SK-N-SH (cell line): ENCODE measurements at regions not wholly inside any gene's neighbourhood (a gene's known extent, or its start where the extent isn't known, plus 50 kb on each side); places are given as distances from the start of the nearest gene placed in this dataset.

Source experiments
- CTCF ChIA-PET: fragments of 300-600, 350-600 bp; formaldehyde crosslinking; extraction: SDS; loops from one replicate; lab custom pipeline; 2021; lab: Yijun Ruan, JAX
- POLR2A ChIA-PET: fragments of 350-600 bp; sonication (Branson Sonifier 250); formaldehyde crosslinking; extraction: SDS; loops from one replicate; lab custom pipeline; 2020; ENCODE audit warnings: antibody characterized with exemption, inconsistent platforms; lab: Yijun Ruan, JAX
- DNase-seq: peaks from one replicate; pipeline ENCODE4 v3.0.0; 2012
- H2AFZ ChIP-seq: fragments of 200-600 bp; sonication (generic); 2 replicates; pipeline ENCODE4 v1.8.1; 2016; ENCODE audit warnings: antibody characterized with exemption, mild to moderate bottlenecking, low read depth
- H3F3A ChIP-seq: fragments of 200-600 bp; sonication (generic); replicated peaks from 2 replicates; pipeline ENCODE3; 2016; ENCODE audit warnings: antibody characterized with exemption, mild to moderate bottlenecking; ENCODE audit not compliant: insufficient read depth
- H3K27ac ChIP-seq, 2 experiments: fragments of 200-500 bp in 1 of 2; fragments of 200-600 bp in 1 of 2; sonication (Bioruptor generic) in 1 of 2; sonication (generic), shearing (Covaris generic) in 1 of 2; 2 replicates each; pipeline versions ENCODE4 v1.5.1 to v1.6.1; 2014 to 2016; ENCODE audit warnings: low read depth in 2 of 2, inconsistent platforms in 1 of 2, low read length in 1 of 2, mild to moderate bottlenecking in 1 of 2, mixed read lengths in 1 of 2
- H3K27me3 ChIP-seq: fragments of 200-600 bp; sonication (generic), shearing (Covaris generic); 2 replicates; pipeline ENCODE4 v1.6.1; 2016; ENCODE audit warnings: mixed run types; ENCODE audit not compliant: insufficient read depth
- H3K36me3 ChIP-seq, 2 experiments: fragments of 200-500 bp in 1 of 2; fragments of 200-600 bp in 1 of 2; sonication (Bioruptor generic) in 1 of 2; sonication (generic) in 1 of 2; replicated peaks in 1 of 2; 2 replicates each; pipeline versions ENCODE3 to v1.5.1; 2014 to 2016; ENCODE audit warnings: low read length in 1 of 2, mild to moderate bottlenecking in 1 of 2; ENCODE audit not compliant: insufficient read depth in 2 of 2, control insufficient read depth in 1 of 2
- H3K4me1 ChIP-seq, 2 experiments: fragments of 200-500 bp in 1 of 2; fragments of 200-600 bp in 1 of 2; sonication (Bioruptor generic) in 1 of 2; sonication (generic), shearing (Covaris generic) in 1 of 2; 2 replicates each; pipeline versions ENCODE4 v1.5.1 to v1.6.1; 2014 to 2016; ENCODE audit warnings: low read depth in 1 of 2, low read length in 1 of 2, mixed run types in 1 of 2; ENCODE audit not compliant: insufficient read depth in 2 of 2, control insufficient read depth in 1 of 2
- H3K4me2 ChIP-seq: fragments of 200-600 bp; sonication (generic), shearing (Covaris generic); 2 replicates; pipeline ENCODE4 v1.6.1; 2017; ENCODE audit warnings: mixed run types
- H3K4me3 ChIP-seq, 2 experiments: fragments of 200-500 bp in 1 of 2; fragments of 200-600 bp in 1 of 2; sonication (Bioruptor generic) in 1 of 2; sonication (generic), shearing (Covaris generic) in 1 of 2; 2 replicates each; pipeline versions ENCODE4 v1.5.1 to v1.8.1; 2014 to 2016; ENCODE audit warnings: low read depth in 2 of 2, inconsistent platforms in 1 of 2, low read length in 1 of 2, mild to moderate bottlenecking in 1 of 2, mixed read lengths in 1 of 2, moderate library complexity in 1 of 2
- H3K79me2 ChIP-seq: fragments of 200-600 bp; sonication (generic); 2 replicates; pipeline ENCODE4 v1.8.1; 2017; ENCODE audit warnings: mild to moderate bottlenecking; ENCODE audit not compliant: insufficient read depth
- H3K9ac ChIP-seq: fragments of 200-600 bp; sonication (generic); 2 replicates; pipeline ENCODE4 v1.6.1; 2017; ENCODE audit warnings: mixed run types
- H3K9me2 ChIP-seq: fragments of 200-600 bp; sonication (generic); 2 replicates; pipeline ENCODE4 v1.6.1; 2017; ENCODE audit warnings: mixed run types
- H3K9me3 ChIP-seq: fragments of 200-600 bp; sonication (generic); 2 replicates; pipeline ENCODE4 v1.6.1; 2017; ENCODE audit warnings: mixed run types, mild to moderate bottlenecking, moderate library complexity
- H4K20me1 ChIP-seq: fragments of 200-600 bp; sonication (generic); 2 replicates; pipeline ENCODE4 v1.6.1; 2017; ENCODE audit warnings: mild to moderate bottlenecking, mixed run types; ENCODE audit not compliant: insufficient read depth
- CTCF ChIP-seq: fragments of 200-600 bp; sonication (generic); IDR thresholded peaks from 2 replicates; pipeline ENCODE4 v1.6.1; 2017; ENCODE audit warnings: antibody characterized with exemption, mild to moderate bottlenecking, moderate library complexity
- ELF1 ChIP-seq: IDR thresholded peaks from 2 replicates; pipeline ENCODE4 v1.4.0; 2012
- EP300 ChIP-seq, 2 experiments: IDR thresholded peaks; 2 replicates each; pipeline versions ENCODE4 v1.4.0 to v1.6.1; 2012; ENCODE audit warnings: borderline replicate concordance in 1 of 2, low read depth in 1 of 2, low read length in 1 of 2
- FOSL2 ChIP-seq: IDR thresholded peaks from 2 replicates; pipeline ENCODE4 v1.4.0; 2012; ENCODE audit warnings: low read depth, mild to moderate bottlenecking, moderate library complexity, borderline replicate concordance
- FOXJ3 ChIP-seq: sonication (generic); formaldehyde crosslinking; IDR thresholded peaks from 2 replicates; pipeline ENCODE4 v1.5.1; 2020; ENCODE audit warnings: mild to moderate bottlenecking, missing genetic modification reagents
- FOXM1 ChIP-seq: IDR thresholded peaks from 2 replicates; pipeline ENCODE4 v1.4.0; 2012; ENCODE audit warnings: low read depth, mild to moderate bottlenecking
- GABPA ChIP-seq: IDR thresholded peaks from 2 replicates; pipeline ENCODE4 v1.4.0; 2012; ENCODE audit warnings: low read depth, mild to moderate bottlenecking
- IRF3 ChIP-seq: fragments of 150-350 bp; IDR thresholded peaks from 2 replicates; pipeline ENCODE4 v1.6.1; 2016; ENCODE audit warnings: mild to moderate bottlenecking, low read depth, low read length
- MAX ChIP-seq: IDR thresholded peaks from 2 replicates; pipeline ENCODE4 v1.4.0; 2012; ENCODE audit warnings: low read depth
- NFIC ChIP-seq: IDR thresholded peaks from 2 replicates; pipeline ENCODE4 v1.4.0; 2012; ENCODE audit warnings: borderline replicate concordance
- NRF1 ChIP-seq: IDR thresholded peaks from 2 replicates; pipeline ENCODE4 v1.6.1; 2012; ENCODE audit warnings: low read depth, mild to moderate bottlenecking, low read length
- POLR2AphosphoS5 ChIP-seq: IDR thresholded peaks from 2 replicates; pipeline ENCODE4 v1.6.1; 2012; ENCODE audit warnings: low read depth, low read length
- RAD21 ChIP-seq: IDR thresholded peaks from 2 replicates; pipeline ENCODE4 v1.6.1; 2012; ENCODE audit warnings: mild to moderate bottlenecking, low read length
- RCOR1 ChIP-seq: fragments of 150-350 bp; IDR thresholded peaks from 2 replicates; pipeline ENCODE4 v1.6.1; 2017; ENCODE audit warnings: antibody characterized with exemption, low read length
- RXRA ChIP-seq: IDR thresholded peaks from 2 replicates; pipeline ENCODE4 v1.4.0; 2012; ENCODE audit warnings: low read depth, mild to moderate bottlenecking, borderline replicate concordance
- TAF1 ChIP-seq: IDR thresholded peaks from 2 replicates; pipeline ENCODE4 v1.6.1; 2012; ENCODE audit warnings: low read depth, mild to moderate bottlenecking, low read length, moderate library complexity, borderline replicate concordance
- TCF12 ChIP-seq: IDR thresholded peaks from 2 replicates; pipeline ENCODE4 v1.4.0; 2012
- TEAD4 ChIP-seq: IDR thresholded peaks from 2 replicates; pipeline ENCODE4 v1.4.0; 2012; ENCODE audit warnings: mild to moderate bottlenecking, borderline replicate concordance; ENCODE audit not compliant: insufficient read depth
- YY1 ChIP-seq: IDR thresholded peaks from 2 replicates; pipeline ENCODE4 v1.4.0; 2012; ENCODE audit warnings: low read depth, mild to moderate bottlenecking
- WGBS: methylation state at CpG from one replicate; pipeline ENCODE4 v1.1.6; 2017; ENCODE audit warnings: low lambda C conversion rate; 5-methylcytosine and 5-hydroxymethylcytosine counted together
- TF ChIP-seq, protein P1 (sequence below): fragments of 150-350 bp; IDR thresholded peaks from 2 replicates; pipeline ENCODE4 v1.6.1; 2017; ENCODE audit warnings: antibody characterized with exemption, low read length, low read depth, borderline replicate concordance
- TF ChIP-seq, protein P2 (sequence below): IDR thresholded peaks from 2 replicates; pipeline ENCODE4 v1.6.1; 2012; ENCODE audit warnings: mild to moderate bottlenecking, low read depth, low read length, moderate library complexity

DNA sequence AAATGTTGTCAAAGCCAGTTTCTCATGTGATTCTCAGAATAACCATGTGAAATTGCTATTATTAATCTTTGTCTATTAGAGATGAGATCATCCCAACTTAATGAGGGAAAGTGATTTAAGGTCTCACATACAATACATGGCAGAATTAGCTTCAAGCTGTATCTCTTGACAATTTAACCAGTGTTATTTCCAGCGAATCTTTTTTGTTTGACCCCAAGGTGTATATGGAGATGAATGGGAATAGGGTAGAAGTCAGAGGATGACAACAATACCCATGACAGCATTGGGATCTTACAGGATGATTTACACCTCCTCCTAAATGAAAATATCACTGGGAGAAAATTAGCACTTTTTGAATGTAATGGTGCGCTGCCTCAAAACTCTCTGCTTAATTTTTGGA, 290.8 kb upstream of the LUZP2 start:
- TF ChIP-seq FOXM1, result no peak
- TF ChIP-seq NFIC, result no peak
- TF ChIP-seq FOSL2, result no peak
- no peak for TF ChIP-seq ELF1
- no peak for TF ChIP-seq MAX
- no peak for TF ChIP-seq NRF1
- TF ChIP-seq EP300 (IDR thresholded peaks at IDR 0.05; ENCODE audit: borderline replicate concordance in 1 of 2, low read depth in 1 of 2, low read length in 1 of 2), result no peak
- TF ChIP-seq, protein P1, sequence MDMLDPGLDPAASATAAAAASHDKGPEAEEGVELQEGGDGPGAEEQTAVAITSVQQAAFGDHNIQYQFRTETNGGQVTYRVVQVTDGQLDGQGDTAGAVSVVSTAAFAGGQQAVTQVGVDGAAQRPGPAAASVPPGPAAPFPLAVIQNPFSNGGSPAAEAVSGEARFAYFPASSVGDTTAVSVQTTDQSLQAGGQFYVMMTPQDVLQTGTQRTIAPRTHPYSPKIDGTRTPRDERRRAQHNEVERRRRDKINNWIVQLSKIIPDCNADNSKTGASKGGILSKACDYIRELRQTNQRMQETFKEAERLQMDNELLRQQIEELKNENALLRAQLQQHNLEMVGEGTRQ, result no peak
- TF ChIP-seq TAF1, result no peak
- TF ChIP-seq IRF3, result no peak
- no peak for TF ChIP-seq YY1
- TF ChIP-seq CTCF, result no peak
- no peak for TF ChIP-seq RCOR1
- H3K4me1 ChIP-seq, result no peaks in the 10 kb centered on the region
- H3K79me2 ChIP-seq, result no peaks in the 10 kb centered on the region
- 42% methylated on average over 2 of the region's 2 CpGs for WGBS
- H3K4me2 ChIP-seq, result no peak overlapping the region
- H3K9ac ChIP-seq, result no peak overlapping the region
- no peaks in the 10 kb centered on the region for H4K20me1 ChIP-seq
- no peaks in the 10 kb centered on the region for H3K36me3 ChIP-seq
- ChIA-PET CTCF (no interaction called here), POLR2A (no interaction called here)
- no peaks in the 10 kb centered on the region for H3K9me2 ChIP-seq
- DNase-seq, result no peak
- no peaks in the 10 kb centered on the region for H3K9me3 ChIP-seq
- no peak overlapping the region for H3K4me3 ChIP-seq
- no peak overlapping the region for H3K27ac ChIP-seq
- no peaks in the 10 kb centered on the region for H3F3A ChIP-seq
- H2AFZ ChIP-seq, result no peak overlapping the region
- no peaks in the 10 kb centered on the region for H3K27me3 ChIP-seq

GRCh38 chr11:24206511-24206910, 290.3 kb upstream of the LUZP2 start:
- Histone ChIP-seq H3K4me3 (no peak overlapping the region), H3K27ac (no peak overlapping the region), H3K36me3 (no peaks in the 10 kb centered on the region), H3K27me3 (no peaks in the 10 kb centered on the region), H3K4me1 (no peaks in the 10 kb centered on the region), H3F3A (no peaks in the 10 kb centered on the region), H3K9me3 (no peaks in the 10 kb centered on the region), H2AFZ (no peak overlapping the region), H4K20me1 (no peaks in the 10 kb centered on the region), H3K4me2 (no peak overlapping the region), H3K9ac (no peak overlapping the region), H3K79me2 (no peaks in the 10 kb centered on the region), H3K9me2 (no peaks in the 10 kb centered on the region)
- DNase-seq, result no peak
- 26% methylated on average over 1 of the region's 1 CpG for WGBS
- ChIA-PET POLR2A (no interaction called here), CTCF (no interaction called here)
- no peak for TF ChIP-seq FOSL2
- no peak for TF ChIP-seq RAD21
- no peak for TF ChIP-seq FOXJ3 (CRISPR knock-in tag)
- no peak for TF ChIP-seq IRF3
- TF ChIP-seq TCF12, result no peak
- no peak for TF ChIP-seq TEAD4
- TF ChIP-seq RXRA, result no peak
- no peak for TF ChIP-seq FOXM1
- TF ChIP-seq YY1, result no peak
- no peak for TF ChIP-seq POLR2AphosphoS5
- TF ChIP-seq, protein P2, sequence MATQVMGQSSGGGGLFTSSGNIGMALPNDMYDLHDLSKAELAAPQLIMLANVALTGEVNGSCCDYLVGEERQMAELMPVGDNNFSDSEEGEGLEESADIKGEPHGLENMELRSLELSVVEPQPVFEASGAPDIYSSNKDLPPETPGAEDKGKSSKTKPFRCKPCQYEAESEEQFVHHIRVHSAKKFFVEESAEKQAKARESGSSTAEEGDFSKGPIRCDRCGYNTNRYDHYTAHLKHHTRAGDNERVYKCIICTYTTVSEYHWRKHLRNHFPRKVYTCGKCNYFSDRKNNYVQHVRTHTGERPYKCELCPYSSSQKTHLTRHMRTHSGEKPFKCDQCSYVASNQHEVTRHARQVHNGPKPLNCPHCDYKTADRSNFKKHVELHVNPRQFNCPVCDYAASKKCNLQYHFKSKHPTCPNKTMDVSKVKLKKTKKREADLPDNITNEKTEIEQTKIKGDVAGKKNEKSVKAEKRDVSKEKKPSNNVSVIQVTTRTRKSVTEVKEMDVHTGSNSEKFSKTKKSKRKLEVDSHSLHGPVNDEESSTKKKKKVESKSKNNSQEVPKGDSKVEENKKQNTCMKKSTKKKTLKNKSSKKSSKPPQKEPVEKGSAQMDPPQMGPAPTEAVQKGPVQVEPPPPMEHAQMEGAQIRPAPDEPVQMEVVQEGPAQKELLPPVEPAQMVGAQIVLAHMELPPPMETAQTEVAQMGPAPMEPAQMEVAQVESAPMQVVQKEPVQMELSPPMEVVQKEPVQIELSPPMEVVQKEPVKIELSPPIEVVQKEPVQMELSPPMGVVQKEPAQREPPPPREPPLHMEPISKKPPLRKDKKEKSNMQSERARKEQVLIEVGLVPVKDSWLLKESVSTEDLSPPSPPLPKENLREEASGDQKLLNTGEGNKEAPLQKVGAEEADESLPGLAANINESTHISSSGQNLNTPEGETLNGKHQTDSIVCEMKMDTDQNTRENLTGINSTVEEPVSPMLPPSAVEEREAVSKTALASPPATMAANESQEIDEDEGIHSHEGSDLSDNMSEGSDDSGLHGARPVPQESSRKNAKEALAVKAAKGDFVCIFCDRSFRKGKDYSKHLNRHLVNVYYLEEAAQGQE, result no peak
- TF ChIP-seq GABPA, result no peak
